ENCODE measurements at regions not wholly inside any gene's neighbourhood (a gene's known extent, or its start where the extent isn't known, plus 50 kb on each side); places are given as distances from the start of the nearest gene placed in this dataset.

DNA sequence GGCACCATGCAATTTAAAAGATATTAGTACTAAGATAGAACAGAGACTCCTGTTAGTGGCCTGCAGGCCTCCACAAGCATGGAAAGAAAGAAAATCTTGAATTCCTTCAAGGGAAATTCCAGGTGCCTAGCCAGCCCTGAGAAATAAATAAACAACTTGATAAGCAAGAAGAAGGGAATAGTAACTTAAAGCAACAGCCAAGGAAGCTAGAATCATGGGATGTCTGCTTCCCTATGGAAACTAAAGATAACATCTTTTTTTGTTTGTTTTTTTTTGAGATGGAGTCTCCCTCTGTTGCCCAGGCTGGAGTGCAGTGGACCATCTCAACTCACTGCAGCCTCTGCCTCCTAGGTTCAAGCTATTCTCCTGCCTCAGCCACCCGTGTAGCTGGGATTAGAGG is 128.6 kb downstream of the SKIDA1 start:
- Histone ChIP-seq H4K8ac (ENCODE audit: extremely low read depth, insufficient read depth, low read length) (no peak overlapping the region), H2BK12ac (ENCODE audit: low read depth, low read length) (no peak overlapping the region), H2AFZ (ENCODE audit: low read length) (no peak overlapping the region), H3K79me2 (ENCODE audit: control insufficient read depth in 1 of 2, insufficient read depth in 2 of 2, low read length in 2 of 2) (no peaks in the 10 kb centered on the region), H3K9ac (replicated peaks in 1 of 4; ENCODE audit: extremely low read depth in 1 of 4, low read depth in 3 of 4, low read length in 3 of 4) (no peak overlapping the region), H3K9me3 (ENCODE audit: insufficient read depth in 2 of 2, low read depth in 1 of 2, low read length in 1 of 2) (peaks cover 0 to 3% of the 10 kb centered on the region in 2 experiments; a peak in 1 of 4 replicates), H4K20me1 (replicated peaks in 1 of 2; ENCODE audit: control insufficient read depth in 1 of 2, insufficient read depth in 2 of 2, low read length in 2 of 2) (no peaks in the 10 kb centered on the region), H3K4ac (replicated peaks; ENCODE audit: insufficient read length, low read depth, low read length) (no peak overlapping the region), H3K36me3 (ENCODE audit: control insufficient read depth in 2 of 4, insufficient read depth in 4 of 4, low read length in 3 of 4) (no peaks in the 10 kb centered on the region), H3K4me2 (ENCODE audit: insufficient read depth in 1 of 2, low read depth in 2 of 2, low read length in 2 of 2) (no peak overlapping the region), H3K4me1 (replicated peaks in 1 of 4; ENCODE audit: control insufficient read depth in 3 of 4, insufficient read depth in 4 of 4, low read length in 3 of 4) (peaks cover 0 to 3% (median 1%) of the 10 kb centered on the region in 4 experiments; a peak in 3 of 7 replicates), H3K4me3 (ENCODE audit: extremely low read depth in 1 of 4, insufficient read depth in 2 of 4, low read depth in 3 of 4, low read length in 4 of 4) (no peak overlapping the region), H2BK5ac (ENCODE audit: low read depth, low read length) (no peak overlapping the region), H2BK120ac (replicated peaks; ENCODE audit: low read depth, low read length) (no peak overlapping the region), H3K27me3 (replicated peaks in 1 of 4; ENCODE audit: control insufficient read depth in 3 of 4, extremely low read depth in 1 of 4, insufficient read depth in 3 of 4, low read length in 3 of 4) (no peaks in the 10 kb centered on the region), H2AK5ac (ENCODE audit: low read depth, low read length) (no peak overlapping the region), H2BK20ac (ENCODE audit: low read length) (no peak overlapping the region), H3K23me2 (ENCODE audit: low read depth, low read length) (no peaks in the 10 kb centered on the region), H3K14ac (ENCODE audit: insufficient read length) (no peak overlapping the region), H4K5ac (ENCODE audit: insufficient read length, low read depth, low read length) (no peak overlapping the region), H2BK15ac (ENCODE audit: low read length) (no peak overlapping the region), H3K56ac (replicated peaks; ENCODE audit: insufficient read length, low read depth, low read length) (no peak overlapping the region), H4K91ac (replicated peaks; ENCODE audit: insufficient read length, low read length) (no peak overlapping the region), H3K79me1 (ENCODE audit: low read depth, low read length) (no peaks in the 10 kb centered on the region), H3K18ac (ENCODE audit: extremely low read depth, low read length) (no peak overlapping the region), H3K27ac (ENCODE audit: low read depth, low read length) (no peak overlapping the region), H3K23ac (ENCODE audit: insufficient read length) (no peak overlapping the region)
- ChIA-PET POLR2A (ENCODE audit: partially characterized antibody) (interaction anchor here (0.7 kb wide), 1 partner anchor 68 kb away, joined by 3 read pairs; no protein-coding TSS in a partner anchor), CTCF (ENCODE audit: partially characterized antibody) (interaction anchor here (1.7 kb wide), 1 partner anchor 118 kb away, joined by 7 read pairs; no protein-coding TSS in a partner anchor)
- DNase-seq (ENCODE audit: low read depth in 1 of 2, low spot score in 2 of 2) (no peak), FAIRE-seq (no peak)
- 95% methylated on average over 1 of the region's 1 CpG; no CpG with 5 or more reads in 1 of the 2 experiments for WGBS, 2 experiments (ENCODE audit: extremely low coverage in 1 of 2, insufficient coverage in 1 of 2, insufficient read length in 1 of 2, insufficient replicate concordance in 2 of 2, low coverage in 1 of 2, low lambda C conversion rate in 2 of 2, missing lambda C conversion rate in 1 of 2)
- TF ChIP-seq SP1 (IDR thresholded peaks at IDR 0.05; ENCODE audit: low read depth, low read length) (no peak), NANOG (IDR thresholded peaks at IDR 0.05; ENCODE audit: insufficient read depth, low read depth, low read length, poor library complexity, severe bottlenecking) (no peak), TAF7 (optimal IDR thresholded peaks at IDR 0.05; ENCODE audit: borderline replicate concordance, low read depth, low read length) (no peak), TAF1 (IDR thresholded peaks at IDR 0.05; ENCODE audit: low read depth, low read length) (no peak), CBX8 (IDR thresholded peaks at IDR 0.05; ENCODE audit: borderline replicate concordance, low read depth, low read length) (no peak), BCL11A (IDR thresholded peaks at IDR 0.05; ENCODE audit: low read depth in 2 of 2, low read length in 2 of 2) (no peak), KDM1A (IDR thresholded peaks at IDR 0.05; ENCODE audit: borderline replicate concordance, low read length) (no peak), EP300 (IDR thresholded peaks at IDR 0.05; ENCODE audit: borderline replicate concordance in 1 of 2, low read depth in 2 of 2, low read length in 2 of 2) (no peak), CTBP2 (IDR thresholded peaks at IDR 0.05; ENCODE audit: borderline replicate concordance, insufficient read depth, insufficient read length, low read length) (no peak)
- TF ChIP-seq, protein P1, sequence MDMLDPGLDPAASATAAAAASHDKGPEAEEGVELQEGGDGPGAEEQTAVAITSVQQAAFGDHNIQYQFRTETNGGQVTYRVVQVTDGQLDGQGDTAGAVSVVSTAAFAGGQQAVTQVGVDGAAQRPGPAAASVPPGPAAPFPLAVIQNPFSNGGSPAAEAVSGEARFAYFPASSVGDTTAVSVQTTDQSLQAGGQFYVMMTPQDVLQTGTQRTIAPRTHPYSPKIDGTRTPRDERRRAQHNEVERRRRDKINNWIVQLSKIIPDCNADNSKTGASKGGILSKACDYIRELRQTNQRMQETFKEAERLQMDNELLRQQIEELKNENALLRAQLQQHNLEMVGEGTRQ (IDR thresholded peaks at IDR 0.05; ENCODE audit: low read length), result no peak
- TF ChIP-seq, protein P2, sequence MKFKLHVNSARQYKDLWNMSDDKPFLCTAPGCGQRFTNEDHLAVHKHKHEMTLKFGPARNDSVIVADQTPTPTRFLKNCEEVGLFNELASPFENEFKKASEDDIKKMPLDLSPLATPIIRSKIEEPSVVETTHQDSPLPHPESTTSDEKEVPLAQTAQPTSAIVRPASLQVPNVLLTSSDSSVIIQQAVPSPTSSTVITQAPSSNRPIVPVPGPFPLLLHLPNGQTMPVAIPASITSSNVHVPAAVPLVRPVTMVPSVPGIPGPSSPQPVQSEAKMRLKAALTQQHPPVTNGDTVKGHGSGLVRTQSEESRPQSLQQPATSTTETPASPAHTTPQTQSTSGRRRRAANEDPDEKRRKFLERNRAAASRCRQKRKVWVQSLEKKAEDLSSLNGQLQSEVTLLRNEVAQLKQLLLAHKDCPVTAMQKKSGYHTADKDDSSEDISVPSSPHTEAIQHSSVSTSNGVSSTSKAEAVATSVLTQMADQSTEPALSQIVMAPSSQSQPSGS (IDR thresholded peaks at IDR 0.05; ENCODE audit: low read length), result no peak
